Fibroblast of skin of scalp (primary cell): ENCODE measurements at regions not wholly inside any gene's neighbourhood (a gene's known extent, or its start where the extent isn't known, plus 50 kb on each side); places are given as distances from the start of the nearest gene placed in this dataset.

Experiments used
- DNase-seq: peaks from one replicate; pipeline ENCODE4 v3.0.0-alpha.2; 2013

GRCh38 chrX:124860736-124861135 is 458.9 kb upstream of the TEX13C start:
- no peak for DNase-seq

- no peak for DNase-seq
Measured at GRCh38 chrX:124862301-124862700, 457.4 kb upstream of the TEX13C start.

- no peak for DNase-seq
Measured at GRCh38 chrX:124863303-124863702, 456.4 kb upstream of the TEX13C start.

- DNase-seq = no peak
Measured at GRCh38 chrX:124887572-124887971, 432.1 kb upstream of the TEX13C start.

GRCh38 chrX:124895947-124896346 is 423.7 kb upstream of the TEX13C start:
- DNase-seq = no peak

GRCh38 chrX:124902953-124903352 is 416.7 kb upstream of the TEX13C start:
- DNase-seq = no peak

- no peak for DNase-seq
Measured at GRCh38 chrX:124910611-124911010, 409.1 kb upstream of the TEX13C start.

- no peak for DNase-seq
Measured at GRCh38 chrX:124917011-124917410, 402.7 kb upstream of the TEX13C start.

GRCh38 chrX:124925681-124926080 is 394.0 kb upstream of the TEX13C start:
- DNase-seq = no peak

GRCh38 chrX:124931241-124931640 is 388.4 kb upstream of the TEX13C start:
- DNase-seq = no peak

- no peak for DNase-seq
Measured at GRCh38 chrX:124931958-124932357, 387.7 kb upstream of the TEX13C start.

- no peak for DNase-seq
Measured at GRCh38 chrX:124938715-124939114, 381.0 kb upstream of the TEX13C start.

GRCh38 chrX:124940531-124940930 is 379.1 kb upstream of the TEX13C start:
- DNase-seq = no peak

GRCh38 chrX:124954402-124954801 is 365.3 kb upstream of the TEX13C start:
- DNase-seq = no peak

GRCh38 chrX:124960454-124960853 is 359.2 kb upstream of the TEX13C start:
- DNase-seq = no peak

- DNase-seq = no peak
Measured at GRCh38 chrX:124963717-124964116, 356.0 kb upstream of the TEX13C start, which contains the start of gene TENM1. Gene TENM1 (minus strand): TSS chrX:124963817.

GRCh38 chrX:124975456-124975855 is 344.2 kb upstream of the TEX13C start:
- no peak for DNase-seq

- DNase-seq = no peak
Measured at GRCh38 chrX:124981420-124981819, 338.3 kb upstream of the TEX13C start.

GRCh38 chrX:124984140-124984813 is 335.4 kb upstream of the TEX13C start:
- DNase-seq = no peak

GRCh38 chrX:124986284-124986683 is 333.4 kb upstream of the TEX13C start:
- no peak for DNase-seq

- no peak for DNase-seq
Measured at GRCh38 chrX:124993735-124994134, 325.9 kb upstream of the TEX13C start.

GRCh38 chrX:124994404-124994803 is 325.3 kb upstream of the TEX13C start:
- DNase-seq = no peak

GRCh38 chrX:125003746-125004446 is 315.8 kb upstream of the TEX13C start:
- no peak for DNase-seq

- DNase-seq = no peak
Measured at GRCh38 chrX:125004799-125005198, 314.9 kb upstream of the TEX13C start.
